Suprapubic skin (tissue), 3 donors: ENCODE measurements at regions not wholly inside any gene's neighbourhood (a gene's known extent, or its start where the extent isn't known, plus 50 kb on each side); places are given as distances from the start of the nearest gene placed in this dataset.

Source experiments
- CTCF ChIP-seq, 2 donors: fragments of 200-600 bp in 1 of 2; fragments of 450-650 bp in 1 of 2; sonication (generic) in 1 of 2; IDR thresholded peaks; one replicate each; pipeline ENCODE4 v1.5.1; 2016 to 2019; ENCODE audit warnings: antibody characterized with exemption in 2 of 2, mild to moderate bottlenecking in 1 of 2, moderate library complexity in 1 of 2
- EP300 ChIP-seq: sonication (generic); formaldehyde crosslinking; IDR thresholded peaks from one replicate; pipeline ENCODE4 v1.6.1; 2017; ENCODE audit warnings: antibody characterized with exemption

GRCh38 chr3:63096248-63097058 is 181.7 kb upstream of the SYNPR start:
- TF ChIP-seq EP300 (no peak), CTCF (IDR thresholded peaks at IDR 0.05) (no peak)
